ENCODE measurements at regions not wholly inside any gene's neighbourhood (a gene's known extent, or its start where the extent isn't known, plus 50 kb on each side); places are given as distances from the start of the nearest gene placed in this dataset.
A peak's percentile ranks its signal among the peaks of the same experiment; 100 is the strongest.

GRCh38 chr11:70610566-70611565 lies 212.5 kb downstream of the CTTN start:
- TF ChIP-seq ZNF114 (CRISPR knock-in tag; IDR thresholded peaks at IDR 0.05) (no peak), JUNB (IDR thresholded peaks at IDR 0.05; ENCODE audit: unreplicated experiment) (no peak), STAT1 (IDR thresholded peaks at IDR 0.05; ENCODE audit: unreplicated experiment) (no peak), CREB1 (CRISPR knock-in tag; IDR thresholded peaks at IDR 0.05; ENCODE audit: low read depth) (no peak), NANOG (IDR thresholded peaks at IDR 0.05; ENCODE audit: borderline replicate concordance) (no peak), EZH2 (IDR thresholded peaks at IDR 0.05; ENCODE audit: low read depth, unreplicated experiment) (no peak), ZNF331 (CRISPR knock-in tag; IDR thresholded peaks at IDR 0.05; ENCODE audit: low read depth) (no peak), EZH2phosphoT487 (IDR thresholded peaks at IDR 0.05; ENCODE audit: unreplicated experiment) (no peak), POLR2AphosphoS5 (IDR thresholded peaks at IDR 0.05; ENCODE audit: low read depth) (no peak)
- TF ChIP-seq, protein P1, sequence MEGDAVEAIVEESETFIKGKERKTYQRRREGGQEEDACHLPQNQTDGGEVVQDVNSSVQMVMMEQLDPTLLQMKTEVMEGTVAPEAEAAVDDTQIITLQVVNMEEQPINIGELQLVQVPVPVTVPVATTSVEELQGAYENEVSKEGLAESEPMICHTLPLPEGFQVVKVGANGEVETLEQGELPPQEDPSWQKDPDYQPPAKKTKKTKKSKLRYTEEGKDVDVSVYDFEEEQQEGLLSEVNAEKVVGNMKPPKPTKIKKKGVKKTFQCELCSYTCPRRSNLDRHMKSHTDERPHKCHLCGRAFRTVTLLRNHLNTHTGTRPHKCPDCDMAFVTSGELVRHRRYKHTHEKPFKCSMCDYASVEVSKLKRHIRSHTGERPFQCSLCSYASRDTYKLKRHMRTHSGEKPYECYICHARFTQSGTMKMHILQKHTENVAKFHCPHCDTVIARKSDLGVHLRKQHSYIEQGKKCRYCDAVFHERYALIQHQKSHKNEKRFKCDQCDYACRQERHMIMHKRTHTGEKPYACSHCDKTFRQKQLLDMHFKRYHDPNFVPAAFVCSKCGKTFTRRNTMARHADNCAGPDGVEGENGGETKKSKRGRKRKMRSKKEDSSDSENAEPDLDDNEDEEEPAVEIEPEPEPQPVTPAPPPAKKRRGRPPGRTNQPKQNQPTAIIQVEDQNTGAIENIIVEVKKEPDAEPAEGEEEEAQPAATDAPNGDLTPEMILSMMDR (conservative IDR thresholded peaks at IDR 0.05; ENCODE audit: low read depth in 2 of 2): no peak
- TF ChIP-seq, protein P2, sequence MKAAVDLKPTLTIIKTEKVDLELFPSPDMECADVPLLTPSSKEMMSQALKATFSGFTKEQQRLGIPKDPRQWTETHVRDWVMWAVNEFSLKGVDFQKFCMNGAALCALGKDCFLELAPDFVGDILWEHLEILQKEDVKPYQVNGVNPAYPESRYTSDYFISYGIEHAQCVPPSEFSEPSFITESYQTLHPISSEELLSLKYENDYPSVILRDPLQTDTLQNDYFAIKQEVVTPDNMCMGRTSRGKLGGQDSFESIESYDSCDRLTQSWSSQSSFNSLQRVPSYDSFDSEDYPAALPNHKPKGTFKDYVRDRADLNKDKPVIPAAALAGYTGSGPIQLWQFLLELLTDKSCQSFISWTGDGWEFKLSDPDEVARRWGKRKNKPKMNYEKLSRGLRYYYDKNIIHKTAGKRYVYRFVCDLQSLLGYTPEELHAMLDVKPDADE (IDR thresholded peaks at IDR 0.05): no peak
- TF ChIP-seq, protein P3, sequence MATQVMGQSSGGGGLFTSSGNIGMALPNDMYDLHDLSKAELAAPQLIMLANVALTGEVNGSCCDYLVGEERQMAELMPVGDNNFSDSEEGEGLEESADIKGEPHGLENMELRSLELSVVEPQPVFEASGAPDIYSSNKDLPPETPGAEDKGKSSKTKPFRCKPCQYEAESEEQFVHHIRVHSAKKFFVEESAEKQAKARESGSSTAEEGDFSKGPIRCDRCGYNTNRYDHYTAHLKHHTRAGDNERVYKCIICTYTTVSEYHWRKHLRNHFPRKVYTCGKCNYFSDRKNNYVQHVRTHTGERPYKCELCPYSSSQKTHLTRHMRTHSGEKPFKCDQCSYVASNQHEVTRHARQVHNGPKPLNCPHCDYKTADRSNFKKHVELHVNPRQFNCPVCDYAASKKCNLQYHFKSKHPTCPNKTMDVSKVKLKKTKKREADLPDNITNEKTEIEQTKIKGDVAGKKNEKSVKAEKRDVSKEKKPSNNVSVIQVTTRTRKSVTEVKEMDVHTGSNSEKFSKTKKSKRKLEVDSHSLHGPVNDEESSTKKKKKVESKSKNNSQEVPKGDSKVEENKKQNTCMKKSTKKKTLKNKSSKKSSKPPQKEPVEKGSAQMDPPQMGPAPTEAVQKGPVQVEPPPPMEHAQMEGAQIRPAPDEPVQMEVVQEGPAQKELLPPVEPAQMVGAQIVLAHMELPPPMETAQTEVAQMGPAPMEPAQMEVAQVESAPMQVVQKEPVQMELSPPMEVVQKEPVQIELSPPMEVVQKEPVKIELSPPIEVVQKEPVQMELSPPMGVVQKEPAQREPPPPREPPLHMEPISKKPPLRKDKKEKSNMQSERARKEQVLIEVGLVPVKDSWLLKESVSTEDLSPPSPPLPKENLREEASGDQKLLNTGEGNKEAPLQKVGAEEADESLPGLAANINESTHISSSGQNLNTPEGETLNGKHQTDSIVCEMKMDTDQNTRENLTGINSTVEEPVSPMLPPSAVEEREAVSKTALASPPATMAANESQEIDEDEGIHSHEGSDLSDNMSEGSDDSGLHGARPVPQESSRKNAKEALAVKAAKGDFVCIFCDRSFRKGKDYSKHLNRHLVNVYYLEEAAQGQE (IDR thresholded peaks at IDR 0.05; ENCODE audit: unreplicated experiment): no peak
- TF ChIP-seq, protein P4, sequence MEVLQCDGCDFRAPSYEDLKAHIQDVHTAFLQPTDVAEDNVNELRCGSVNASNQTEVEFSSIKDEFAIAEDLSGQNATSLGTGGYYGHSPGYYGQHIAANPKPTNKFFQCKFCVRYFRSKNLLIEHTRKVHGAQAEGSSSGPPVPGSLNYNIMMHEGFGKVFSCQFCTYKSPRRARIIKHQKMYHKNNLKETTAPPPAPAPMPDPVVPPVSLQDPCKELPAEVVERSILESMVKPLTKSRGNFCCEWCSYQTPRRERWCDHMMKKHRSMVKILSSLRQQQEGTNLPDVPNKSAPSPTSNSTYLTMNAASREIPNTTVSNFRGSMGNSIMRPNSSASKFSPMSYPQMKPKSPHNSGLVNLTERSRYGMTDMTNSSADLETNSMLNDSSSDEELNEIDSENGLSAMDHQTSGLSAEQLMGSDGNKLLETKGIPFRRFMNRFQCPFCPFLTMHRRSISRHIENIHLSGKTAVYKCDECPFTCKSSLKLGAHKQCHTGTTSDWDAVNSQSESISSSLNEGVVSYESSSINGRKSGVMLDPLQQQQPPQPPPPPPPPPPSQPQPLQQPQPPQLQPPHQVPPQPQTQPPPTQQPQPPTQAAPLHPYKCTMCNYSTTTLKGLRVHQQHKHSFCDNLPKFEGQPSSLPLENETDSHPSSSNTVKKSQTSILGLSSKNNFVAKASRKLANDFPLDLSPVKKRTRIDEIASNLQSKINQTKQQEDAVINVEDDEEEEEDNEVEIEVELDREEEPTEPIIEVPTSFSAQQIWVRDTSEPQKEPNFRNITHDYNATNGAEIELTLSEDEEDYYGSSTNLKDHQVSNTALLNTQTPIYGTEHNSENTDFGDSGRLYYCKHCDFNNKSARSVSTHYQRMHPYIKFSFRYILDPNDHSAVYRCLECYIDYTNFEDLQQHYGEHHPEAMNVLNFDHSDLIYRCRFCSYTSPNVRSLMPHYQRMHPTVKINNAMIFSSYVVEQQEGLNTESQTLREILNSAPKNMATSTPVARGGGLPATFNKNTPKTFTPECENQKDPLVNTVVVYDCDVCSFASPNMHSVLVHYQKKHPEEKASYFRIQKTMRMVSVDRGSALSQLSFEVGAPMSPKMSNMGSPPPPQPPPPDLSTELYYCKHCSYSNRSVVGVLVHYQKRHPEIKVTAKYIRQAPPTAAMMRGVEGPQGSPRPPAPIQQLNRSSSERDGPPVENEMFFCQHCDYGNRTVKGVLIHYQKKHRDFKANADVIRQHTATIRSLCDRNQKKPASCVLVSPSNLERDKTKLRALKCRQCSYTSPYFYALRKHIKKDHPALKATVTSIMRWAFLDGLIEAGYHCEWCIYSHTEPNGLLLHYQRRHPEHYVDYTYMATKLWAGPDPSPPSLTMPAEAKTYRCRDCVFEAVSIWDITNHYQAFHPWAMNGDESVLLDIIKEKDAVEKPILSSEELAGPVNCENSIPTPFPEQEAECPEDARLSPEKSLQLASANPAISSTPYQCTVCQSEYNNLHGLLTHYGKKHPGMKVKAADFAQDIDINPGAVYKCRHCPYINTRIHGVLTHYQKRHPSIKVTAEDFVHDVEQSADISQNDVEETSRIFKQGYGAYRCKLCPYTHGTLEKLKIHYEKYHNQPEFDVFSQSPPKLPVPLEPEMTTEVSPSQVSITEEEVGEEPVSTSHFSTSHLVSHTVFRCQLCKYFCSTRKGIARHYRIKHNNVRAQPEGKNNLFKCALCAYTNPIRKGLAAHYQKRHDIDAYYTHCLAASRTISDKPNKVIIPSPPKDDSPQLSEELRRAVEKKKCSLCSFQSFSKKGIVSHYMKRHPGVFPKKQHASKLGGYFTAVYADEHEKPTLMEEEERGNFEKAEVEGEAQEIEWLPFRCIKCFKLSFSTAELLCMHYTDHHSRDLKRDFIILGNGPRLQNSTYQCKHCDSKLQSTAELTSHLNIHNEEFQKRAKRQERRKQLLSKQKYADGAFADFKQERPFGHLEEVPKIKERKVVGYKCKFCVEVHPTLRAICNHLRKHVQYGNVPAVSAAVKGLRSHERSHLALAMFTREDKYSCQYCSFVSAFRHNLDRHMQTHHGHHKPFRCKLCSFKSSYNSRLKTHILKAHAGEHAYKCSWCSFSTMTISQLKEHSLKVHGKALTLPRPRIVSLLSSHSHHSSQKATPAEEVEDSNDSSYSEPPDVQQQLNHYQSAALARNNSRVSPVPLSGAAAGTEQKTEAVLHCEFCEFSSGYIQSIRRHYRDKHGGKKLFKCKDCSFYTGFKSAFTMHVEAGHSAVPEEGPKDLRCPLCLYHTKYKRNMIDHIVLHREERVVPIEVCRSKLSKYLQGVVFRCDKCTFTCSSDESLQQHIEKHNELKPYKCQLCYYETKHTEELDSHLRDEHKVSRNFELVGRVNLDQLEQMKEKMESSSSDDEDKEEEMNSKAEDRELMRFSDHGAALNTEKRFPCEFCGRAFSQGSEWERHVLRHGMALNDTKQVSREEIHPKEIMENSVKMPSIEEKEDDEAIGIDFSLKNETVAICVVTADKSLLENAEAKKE (CRISPR knock-in tag; IDR thresholded peaks at IDR 0.05): no peak
- Mint-ChIP-seq H3K9me3 (no peaks in the 10 kb centered on the region; the same call in 2 of the 3 replicates), H3K4me1 (peaks cover 53% of the 10 kb centered on the region), H3K27ac (no peak overlapping the region; the same call in 1 of the 2 replicates), H3K27me3 (ENCODE audit: insufficient read depth, low read depth, poor library complexity) (peaks cover 31% of the 10 kb centered on the region), H3K4me3 (peak overlapping the region; percentile 11; the same call in 2 of the 3 replicates), H3K36me3 (ENCODE audit: low read depth) (peaks cover 5% of the 10 kb centered on the region; the same call in 2 of the 3 replicates)
- no peaks in the 10 kb centered on the region for H3K9me2 ChIP-seq (ENCODE audit: insufficient read depth)
- no peak overlapping the region for H3K4me3 ChIP-seq
- H3K27ac ChIP-seq (ENCODE audit: low read depth): peak overlapping the region; percentile 81
- no peak for DNase-seq (ENCODE audit: low spot score)
- no peaks in the 10 kb centered on the region for H3K36me3 ChIP-seq (ENCODE audit: insufficient read depth)
- H3K27me3 ChIP-seq (ENCODE audit: insufficient read depth): no peaks in the 10 kb centered on the region
- H3F3A ChIP-seq (replicated peaks; ENCODE audit: low read depth): 0 out of 2 replicates have a peak, but pooled peaks cover 12% of the 10 kb centered on the region
- peaks cover 3% of the 10 kb centered on the region for H4K20me1 ChIP-seq (replicated peaks; ENCODE audit: insufficient read depth)
- peak overlapping the region; percentile 49; the same call in 1 of the 2 replicates for H3K4me2 ChIP-seq
- H3K79me2 ChIP-seq (replicated peaks; ENCODE audit: insufficient read depth): peaks cover 20% of the 10 kb centered on the region
- H2AFZ ChIP-seq: no peak overlapping the region
- ATAC-seq: peak; percentile 37
- H3K4me1 ChIP-seq (ENCODE audit: insufficient read depth): peaks cover 33% of the 10 kb centered on the region

Data from GM23338 (cell line).